GM23248 (cell line): ENCODE measurements at regions not wholly inside any gene's neighbourhood (a gene's known extent, or its start where the extent isn't known, plus 50 kb on each side); places are given as distances from the start of the nearest gene placed in this dataset.

Source experiments
- DNase-seq: peaks from one replicate; pipeline ENCODE4 v3.0.0-alpha.2; 2015
- H2AFZ ChIP-seq: fragments of 200-600 bp; sonication (generic); 2 replicates; pipeline ENCODE4 v1.6.1; 2016; ENCODE audit warnings: antibody characterized with exemption
- H3F3A ChIP-seq: fragments of 200-600 bp; sonication (generic); 2 replicates; pipeline ENCODE4 v1.6.1; 2016; ENCODE audit warnings: mild to moderate bottlenecking, antibody characterized with exemption, mixed run types; ENCODE audit not compliant: insufficient read depth
- H3K27ac ChIP-seq: fragments of 200-600 bp; sonication (generic); 2 replicates; pipeline ENCODE4 v1.5.1; 2016; ENCODE audit warnings: mild to moderate bottlenecking
- H3K27me3 ChIP-seq: fragments of 200-600 bp; sonication (generic); replicated peaks from 2 replicates; pipeline ENCODE4 v1.6.1; 2016; ENCODE audit warnings: mild to moderate bottlenecking; ENCODE audit not compliant: insufficient read depth
- H3K36me3 ChIP-seq: fragments of 200-600 bp; sonication (generic); 2 replicates; pipeline ENCODE4 v1.6.1; 2016; ENCODE audit warnings: low read depth, mild to moderate bottlenecking
- H3K4me1 ChIP-seq: fragments of 200-600 bp; sonication (generic); 2 replicates; pipeline ENCODE4 v1.6.1; 2016; ENCODE audit warnings: mild to moderate bottlenecking; ENCODE audit not compliant: insufficient read depth
- H3K4me2 ChIP-seq: fragments of 200-600 bp; sonication (generic); one replicate; pipeline ENCODE4 v1.6.1; 2016; ENCODE audit warnings: mild to moderate bottlenecking; ENCODE audit not compliant: unreplicated experiment
- H3K4me3 ChIP-seq: fragments of 200-600 bp; sonication (generic); 2 replicates; pipeline ENCODE4 v1.5.1; 2016; ENCODE audit warnings: mild to moderate bottlenecking
- H3K79me2 ChIP-seq: fragments of 200-600 bp; sonication (generic); 2 replicates; pipeline ENCODE4 v1.6.1; 2016; ENCODE audit warnings: mild to moderate bottlenecking; ENCODE audit not compliant: insufficient read depth
- H3K9ac ChIP-seq: fragments of 200-600 bp; sonication (generic); 2 replicates; pipeline ENCODE4 v1.6.1; 2016; ENCODE audit warnings: mild to moderate bottlenecking
- H3K9me2 ChIP-seq: fragments of 200-600 bp; sonication (generic); 2 replicates; pipeline ENCODE4 v1.6.1; 2016; ENCODE audit warnings: mixed run types, mild to moderate bottlenecking, moderate library complexity; ENCODE audit not compliant: insufficient read depth
- H3K9me3 ChIP-seq: fragments of 200-600 bp; sonication (generic); one replicate; pipeline ENCODE4 v1.6.1; 2017; ENCODE audit warnings: low read depth
- H4K20me1 ChIP-seq: fragments of 200-600 bp; sonication (generic); 2 replicates; pipeline ENCODE4 v1.6.0; 2016; ENCODE audit not compliant: insufficient read depth
- EZH2 ChIP-seq: fragments of 200-600 bp; sonication (generic); IDR thresholded peaks from 2 replicates; pipeline ENCODE4 v1.6.1; 2018; ENCODE audit warnings: antibody characterized with exemption, mild to moderate bottlenecking; ENCODE audit not compliant: insufficient read depth, poor library complexity, severe bottlenecking
- EZH2phosphoT487 ChIP-seq: fragments of 200-600 bp; sonication (generic); IDR thresholded peaks from 2 replicates; pipeline ENCODE4 v1.6.1; 2018; ENCODE audit warnings: antibody characterized with exemption, moderate library complexity, mild to moderate bottlenecking, low read depth; ENCODE audit not compliant: insufficient read depth
- WGBS, 2 experiments: methylation state at CpG; one replicate each; pipeline ENCODE4 v1.1.6; 2015 to 2017; ENCODE audit warnings: low lambda C conversion rate in 2 of 2, low coverage in 1 of 2; ENCODE audit errors: missing lambda C conversion rate in 2 of 2; 5-methylcytosine and 5-hydroxymethylcytosine counted together
- in situ Hi-C: fragments of 300-500 bp; cut with MboI; formaldehyde crosslinking; loops from 2 replicates; pipeline ENCODE4 v1.15.0; 2020

GRCh38 chr2:160970052-160970965, 189.9 kb upstream of the TANK start:
- Histone ChIP-seq H3K27ac (peak overlapping the region; percentile 56), H3K79me2 (no peaks in the 10 kb centered on the region), H3K4me1 (peaks cover 20% of the 10 kb centered on the region), H3K4me3 (peak overlapping the region; percentile 48), H4K20me1 (no peaks in the 10 kb centered on the region), H3K9ac (peak overlapping the region; percentile 53), H3K4me2 (peak overlapping the region; percentile 79), H3K9me2 (no peaks in the 10 kb centered on the region), H3K27me3 (no peaks in the 10 kb centered on the region), H3F3A (peaks cover 13% of the 10 kb centered on the region; the same call in 1 of the 2 replicates), H2AFZ (peak overlapping the region; percentile 82), H3K36me3 (no peaks in the 10 kb centered on the region), H3K9me3 (no peaks in the 10 kb centered on the region)
- in situ Hi-C loops: no loop called here
- peak; percentile 82 for DNase-seq
- TF ChIP-seq EZH2phosphoT487: no peak
- no peak for TF ChIP-seq EZH2
- WGBS, 2 experiments: 1 to 5% methylated on average over 3 of the region's 3 CpGs

DNA sequence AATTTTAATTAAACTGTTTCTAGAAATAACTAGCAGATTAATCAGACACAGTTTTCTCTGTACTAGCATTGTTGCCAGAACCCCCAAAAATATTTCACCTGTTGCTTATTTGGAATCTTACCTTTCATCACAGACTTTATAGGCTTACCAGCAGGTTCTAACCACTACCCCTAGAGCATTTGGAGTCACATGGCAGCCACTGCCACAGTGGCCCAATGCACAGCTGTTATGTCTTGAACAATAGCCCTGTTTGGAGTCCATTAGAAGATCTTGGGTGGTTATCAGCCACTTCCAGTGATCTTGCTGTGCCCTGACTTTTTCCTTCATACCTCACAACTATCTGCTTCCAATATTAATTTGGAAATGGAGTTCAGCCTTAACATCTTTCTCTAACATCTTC, 186.2 kb upstream of the TANK start:
- H3K9me2 ChIP-seq: no peaks in the 10 kb centered on the region
- H2AFZ ChIP-seq: no peak overlapping the region
- H3K9ac ChIP-seq: no peak overlapping the region
- H3F3A ChIP-seq: peaks cover 7% of the 10 kb centered on the region; the same call in 1 of the 2 replicates
- in situ Hi-C loops: no loop called here
- no peak overlapping the region for H3K27ac ChIP-seq
- H4K20me1 ChIP-seq: no peaks in the 10 kb centered on the region
- TF ChIP-seq EZH2phosphoT487: no peak
- no peak for TF ChIP-seq EZH2
- H3K36me3 ChIP-seq: no peaks in the 10 kb centered on the region
- no peaks in the 10 kb centered on the region for H3K79me2 ChIP-seq
- no peak overlapping the region for H3K4me2 ChIP-seq
- H3K4me3 ChIP-seq: no peak overlapping the region
- no peak for DNase-seq
- H3K9me3 ChIP-seq: no peaks in the 10 kb centered on the region
- H3K4me1 ChIP-seq: peaks cover 9% of the 10 kb centered on the region
- no peaks in the 10 kb centered on the region for H3K27me3 ChIP-seq

- Histone ChIP-seq H3K79me2 (no peaks in the 10 kb centered on the region), H4K20me1 (no peaks in the 10 kb centered on the region), H3K36me3 (no peaks in the 10 kb centered on the region), H3K9me2 (no peaks in the 10 kb centered on the region), H3K27ac (no peak overlapping the region), H3K4me1 (peaks cover 8% of the 10 kb centered on the region), H2AFZ (no peak overlapping the region), H3K9ac (no peak overlapping the region), H3K4me3 (no peak overlapping the region), H3K27me3 (no peaks in the 10 kb centered on the region), H3F3A (peaks cover 7% of the 10 kb centered on the region; the same call in 1 of the 2 replicates), H3K4me2 (no peak overlapping the region), H3K9me3 (no peaks in the 10 kb centered on the region)
- 66 to 68% methylated on average over 4 of the region's 4 CpGs for WGBS, 2 experiments
- TF ChIP-seq EZH2 (no peak), EZH2phosphoT487 (no peak)
- peak; percentile 35 for DNase-seq
- in situ Hi-C loops: no loop called here
These were observed 185.4 kb upstream of the TANK start for GRCh38 chr2:160974803-160975202.

GRCh38 chr2:160976797-160977196, 183.4 kb upstream of the TANK start:
- no peak overlapping the region for H3K4me3 ChIP-seq
- no peaks in the 10 kb centered on the region for H3K9me2 ChIP-seq
- no peaks in the 10 kb centered on the region for H3K36me3 ChIP-seq
- TF ChIP-seq EZH2phosphoT487 (no peak), EZH2 (no peak)
- in situ Hi-C loops: no loop called here
- no peak overlapping the region for H3K27ac ChIP-seq
- 0 out of 2 replicates have a peak, but pooled peaks cover 4% of the 10 kb centered on the region for H3F3A ChIP-seq
- no peak overlapping the region for H3K4me2 ChIP-seq
- H4K20me1 ChIP-seq: no peaks in the 10 kb centered on the region
- H3K9me3 ChIP-seq: no peaks in the 10 kb centered on the region
- no peaks in the 10 kb centered on the region for H3K79me2 ChIP-seq
- 97 to 98% methylated on average over 2 of the region's 2 CpGs for WGBS, 2 experiments
- H3K27me3 ChIP-seq: no peaks in the 10 kb centered on the region
- no peaks in the 10 kb centered on the region for H3K4me1 ChIP-seq
- no peak overlapping the region for H3K9ac ChIP-seq
- H2AFZ ChIP-seq: no peak overlapping the region
- no peak for DNase-seq
